ENCODE measurements at regions not wholly inside any gene's neighbourhood (a gene's known extent, or its start where the extent isn't known, plus 50 kb on each side); places are given as distances from the start of the nearest gene placed in this dataset.

DNA sequence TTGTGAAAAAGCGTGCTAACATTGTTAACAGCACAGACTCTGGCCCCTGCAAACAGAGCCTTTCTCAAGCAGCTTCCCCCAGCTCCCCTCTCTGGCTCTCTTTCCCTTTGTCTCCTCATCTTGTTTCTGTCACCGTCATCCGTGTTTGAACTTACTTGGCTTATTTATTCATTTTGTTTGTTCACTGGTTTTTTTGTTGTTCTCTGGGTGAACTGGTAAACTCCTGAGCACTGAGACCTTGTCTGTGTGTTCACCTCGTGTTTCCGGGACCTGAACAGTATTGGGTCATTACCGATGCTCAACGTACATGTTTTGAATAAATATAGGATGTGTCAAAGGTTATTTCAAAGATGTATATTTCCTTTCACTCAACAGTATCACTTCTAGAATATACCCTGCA, 92.4 kb upstream of the USP29 start (continued):
- no peak for TF ChIP-seq CHD7 (IDR thresholded peaks at IDR 0.05; ENCODE audit: insufficient replicate concordance, low read length)
- TF ChIP-seq CEBPB (IDR thresholded peaks at IDR 0.05; ENCODE audit: low read depth, low read length), result no peak
- no peak for TF ChIP-seq RXRA (IDR thresholded peaks at IDR 0.05; ENCODE audit: insufficient read depth, low read depth, low read length)
- TF ChIP-seq CBX8 (IDR thresholded peaks at IDR 0.05; ENCODE audit: borderline replicate concordance, low read depth, low read length), result no peak
- no peak for TF ChIP-seq NRF1 (IDR thresholded peaks at IDR 0.05; ENCODE audit: low read depth, low read length)
